ENCODE measurements at regions not wholly inside any gene's neighbourhood (a gene's known extent, or its start where the extent isn't known, plus 50 kb on each side); places are given as distances from the start of the nearest gene placed in this dataset.

DNA sequence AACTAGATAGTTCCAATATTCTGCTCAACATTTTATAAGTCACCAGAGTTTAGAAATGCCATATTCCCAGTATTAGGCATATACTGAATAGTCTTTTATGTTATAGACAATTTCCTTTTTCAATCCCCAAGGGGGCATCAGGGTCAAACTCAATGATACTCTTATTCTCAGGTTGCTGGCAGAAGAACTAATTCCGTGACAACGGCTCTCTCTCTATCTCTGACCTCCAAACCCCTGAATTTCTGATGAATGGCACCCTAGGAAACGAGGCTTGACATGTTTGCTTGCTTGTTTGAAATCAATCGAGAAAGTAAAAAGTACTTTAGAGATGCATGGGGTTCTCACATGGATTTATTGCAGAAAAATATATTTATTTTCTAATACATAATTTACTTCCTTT, 160.1 kb downstream of the CASP12 start:
- Histone ChIP-seq H3K79me2 (ENCODE audit: insufficient read depth, low read depth, low read length) (no peaks in the 10 kb centered on the region), H3K4me2 (ENCODE audit: low read length) (no peak overlapping the region), H3K4me3 (ENCODE audit: low read depth, low read length, poor library complexity, severe bottlenecking) (no peak overlapping the region), H3K9me3 (ENCODE audit: low read length) (no peaks in the 10 kb centered on the region), H3K4me1 (ENCODE audit: insufficient read depth, low read length, poor library complexity, severe bottlenecking) (no peaks in the 10 kb centered on the region), H2AFZ (ENCODE audit: low read length) (no peak overlapping the region), H3K9me2 (ENCODE audit: insufficient read depth, low read length) (no peaks in the 10 kb centered on the region), H3K27ac (ENCODE audit: low read depth, low read length, poor library complexity, severe bottlenecking) (no peak overlapping the region), H4K20me1 (ENCODE audit: insufficient read depth, low read length) (no peaks in the 10 kb centered on the region), H3K36me3 (ENCODE audit: insufficient read depth, low read length) (no peaks in the 10 kb centered on the region)
- CTCF ChIA-PET (ENCODE audit: unreplicated experiment): no interaction called here
- POLR2A ChIA-PET: no interaction called here
- TF ChIP-seq EZH2phosphoT487 (IDR thresholded peaks at IDR 0.05; ENCODE audit: borderline replicate concordance, low read depth, low read length): no peak
- TF ChIP-seq, protein P1, sequence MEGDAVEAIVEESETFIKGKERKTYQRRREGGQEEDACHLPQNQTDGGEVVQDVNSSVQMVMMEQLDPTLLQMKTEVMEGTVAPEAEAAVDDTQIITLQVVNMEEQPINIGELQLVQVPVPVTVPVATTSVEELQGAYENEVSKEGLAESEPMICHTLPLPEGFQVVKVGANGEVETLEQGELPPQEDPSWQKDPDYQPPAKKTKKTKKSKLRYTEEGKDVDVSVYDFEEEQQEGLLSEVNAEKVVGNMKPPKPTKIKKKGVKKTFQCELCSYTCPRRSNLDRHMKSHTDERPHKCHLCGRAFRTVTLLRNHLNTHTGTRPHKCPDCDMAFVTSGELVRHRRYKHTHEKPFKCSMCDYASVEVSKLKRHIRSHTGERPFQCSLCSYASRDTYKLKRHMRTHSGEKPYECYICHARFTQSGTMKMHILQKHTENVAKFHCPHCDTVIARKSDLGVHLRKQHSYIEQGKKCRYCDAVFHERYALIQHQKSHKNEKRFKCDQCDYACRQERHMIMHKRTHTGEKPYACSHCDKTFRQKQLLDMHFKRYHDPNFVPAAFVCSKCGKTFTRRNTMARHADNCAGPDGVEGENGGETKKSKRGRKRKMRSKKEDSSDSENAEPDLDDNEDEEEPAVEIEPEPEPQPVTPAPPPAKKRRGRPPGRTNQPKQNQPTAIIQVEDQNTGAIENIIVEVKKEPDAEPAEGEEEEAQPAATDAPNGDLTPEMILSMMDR (conservative IDR thresholded peaks at IDR 0.05; ENCODE audit: low read length): no peak
- BruUV-seq (replicated peaks): no TSS peak
- DNase-seq (ENCODE audit: low spot score): no peak
- intact Hi-C loops (cut with micrococcal nuclease; ENCODE audit: unreplicated experiment): no loop called here

DNA sequence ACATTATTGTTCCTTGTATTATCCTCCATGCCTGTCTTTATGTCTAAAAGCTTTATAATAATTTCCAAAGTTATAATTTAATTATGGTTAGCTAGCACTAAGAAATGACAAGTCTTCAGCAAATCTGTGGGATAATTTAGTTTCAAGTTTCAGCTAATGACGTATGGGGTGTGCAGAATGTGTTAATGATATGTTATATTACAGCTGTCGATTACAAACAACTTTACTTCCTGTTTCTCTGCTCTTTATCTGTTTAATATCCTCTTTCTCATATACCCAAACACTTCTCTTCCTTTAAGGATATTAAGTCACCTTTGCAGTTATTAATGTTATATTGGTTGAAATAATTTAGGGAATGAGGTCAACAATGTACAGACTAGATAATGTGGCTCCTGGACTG, 161.8 kb downstream of the CASP12 start:
- Histone ChIP-seq H3K9me3 (ENCODE audit: low read length) (no peaks in the 10 kb centered on the region), H3K36me3 (ENCODE audit: insufficient read depth, low read length) (no peaks in the 10 kb centered on the region), H2AFZ (ENCODE audit: low read length) (no peak overlapping the region), H3K27ac (ENCODE audit: low read depth, low read length, poor library complexity, severe bottlenecking) (no peak overlapping the region), H3K4me1 (ENCODE audit: insufficient read depth, low read length, poor library complexity, severe bottlenecking) (no peaks in the 10 kb centered on the region), H4K20me1 (ENCODE audit: insufficient read depth, low read length) (no peaks in the 10 kb centered on the region), H3K9me2 (ENCODE audit: insufficient read depth, low read length) (no peaks in the 10 kb centered on the region), H3K79me2 (ENCODE audit: insufficient read depth, low read depth, low read length) (no peaks in the 10 kb centered on the region), H3K4me2 (ENCODE audit: low read length) (no peak overlapping the region), H3K4me3 (ENCODE audit: low read depth, low read length, poor library complexity, severe bottlenecking) (no peak overlapping the region)
- TF ChIP-seq EZH2phosphoT487 (IDR thresholded peaks at IDR 0.05; ENCODE audit: borderline replicate concordance, low read depth, low read length): no peak
- TF ChIP-seq, protein P1 (conservative IDR thresholded peaks at IDR 0.05; ENCODE audit: low read length): no peak
- intact Hi-C loops (cut with micrococcal nuclease; ENCODE audit: unreplicated experiment): no loop called here
- BruUV-seq (replicated peaks): no TSS peak
- ChIA-PET POLR2A (interaction anchor here (0.9 kb wide), 1 partner anchor 10 kb away, joined by 3 read pairs; no protein-coding TSS in a partner anchor), CTCF (ENCODE audit: unreplicated experiment) (no interaction called here)
- no peak for DNase-seq (ENCODE audit: low spot score)

DNA sequence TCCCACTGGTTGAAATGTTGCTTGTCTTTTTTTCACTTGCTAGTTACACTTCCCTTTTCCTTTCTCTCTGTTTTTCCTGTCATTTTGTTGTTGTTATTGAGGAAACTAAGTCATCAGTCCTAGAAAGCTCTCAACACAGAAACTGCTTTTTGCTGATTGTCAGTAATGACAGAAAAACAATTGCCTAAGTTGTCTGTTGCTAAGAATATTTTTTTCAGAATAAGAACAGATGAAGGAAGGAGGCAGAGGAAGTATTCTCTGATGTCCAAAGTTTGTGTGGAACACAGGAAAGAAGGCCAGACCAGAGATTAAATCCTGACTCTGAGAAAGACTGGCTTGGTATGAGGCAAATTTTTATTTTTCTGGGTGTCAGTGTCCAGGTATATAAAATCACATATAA, 163.3 kb downstream of the CASP12 start:
- Histone ChIP-seq H4K20me1 (ENCODE audit: insufficient read depth, low read length) (no peaks in the 10 kb centered on the region), H3K79me2 (ENCODE audit: insufficient read depth, low read depth, low read length) (no peaks in the 10 kb centered on the region), H3K9me3 (ENCODE audit: low read length) (no peaks in the 10 kb centered on the region), H3K4me2 (ENCODE audit: low read length) (no peak overlapping the region), H2AFZ (ENCODE audit: low read length) (no peak overlapping the region), H3K9me2 (ENCODE audit: insufficient read depth, low read length) (no peaks in the 10 kb centered on the region), H3K4me3 (ENCODE audit: low read depth, low read length, poor library complexity, severe bottlenecking) (no peak overlapping the region), H3K4me1 (ENCODE audit: insufficient read depth, low read length, poor library complexity, severe bottlenecking) (no peaks in the 10 kb centered on the region), H3K36me3 (ENCODE audit: insufficient read depth, low read length) (no peaks in the 10 kb centered on the region), H3K27ac (ENCODE audit: low read depth, low read length, poor library complexity, severe bottlenecking) (no peak overlapping the region)
- BruUV-seq (replicated peaks): no TSS peak
- ChIA-PET CTCF (ENCODE audit: unreplicated experiment) (no interaction called here), POLR2A (interaction anchor here (0.9 kb wide), 1 partner anchor 71 kb away, joined by 3 read pairs; no protein-coding TSS in a partner anchor)
- no peak for DNase-seq (ENCODE audit: low spot score)
- no peak for TF ChIP-seq EZH2phosphoT487 (IDR thresholded peaks at IDR 0.05; ENCODE audit: borderline replicate concordance, low read depth, low read length)
- TF ChIP-seq, protein P1 (conservative IDR thresholded peaks at IDR 0.05; ENCODE audit: low read length): no peak
- intact Hi-C loops (cut with micrococcal nuclease; ENCODE audit: unreplicated experiment): no loop called here
